GM19351 (cell line): ENCODE measurements at regions not wholly inside any gene's neighbourhood (a gene's known extent, or its start where the extent isn't known, plus 50 kb on each side); places are given as distances from the start of the nearest gene placed in this dataset.
"Not testable (repeated sequence)": the region's sequence is repeated elsewhere in the genome, so short reads cannot be mapped to it uniquely, and the experiment has no call there.

Experiments
- ATAC-seq: cut with Tn5 transposase; IDR thresholded peaks from one replicate; pipeline ENCODE4 v1.9.1; 2021; ENCODE audit warnings: mild to moderate bottlenecking, moderate library complexity; ENCODE audit not compliant: unreplicated experiment

DNA sequence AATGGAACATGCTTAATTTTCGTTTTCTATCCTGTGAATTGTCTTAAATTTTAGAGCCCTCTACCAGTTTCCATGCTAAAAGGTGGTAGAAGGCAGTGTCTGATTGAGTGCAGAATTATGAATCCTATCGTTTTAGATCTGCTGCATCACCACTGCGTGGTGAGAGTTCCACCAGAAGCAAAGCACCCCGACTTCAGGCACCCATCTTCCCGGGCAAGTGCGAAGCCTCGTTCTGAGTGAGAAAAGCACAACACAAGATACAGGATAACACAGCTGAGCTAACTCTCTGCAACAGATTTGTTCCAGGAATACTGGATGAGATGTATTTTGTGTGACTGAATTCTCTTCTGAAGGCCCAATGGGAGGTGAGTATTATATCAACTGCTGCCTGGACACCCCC lies 471.5 kb downstream of the EIPR1 start:
- no peak for ATAC-seq

DNA sequence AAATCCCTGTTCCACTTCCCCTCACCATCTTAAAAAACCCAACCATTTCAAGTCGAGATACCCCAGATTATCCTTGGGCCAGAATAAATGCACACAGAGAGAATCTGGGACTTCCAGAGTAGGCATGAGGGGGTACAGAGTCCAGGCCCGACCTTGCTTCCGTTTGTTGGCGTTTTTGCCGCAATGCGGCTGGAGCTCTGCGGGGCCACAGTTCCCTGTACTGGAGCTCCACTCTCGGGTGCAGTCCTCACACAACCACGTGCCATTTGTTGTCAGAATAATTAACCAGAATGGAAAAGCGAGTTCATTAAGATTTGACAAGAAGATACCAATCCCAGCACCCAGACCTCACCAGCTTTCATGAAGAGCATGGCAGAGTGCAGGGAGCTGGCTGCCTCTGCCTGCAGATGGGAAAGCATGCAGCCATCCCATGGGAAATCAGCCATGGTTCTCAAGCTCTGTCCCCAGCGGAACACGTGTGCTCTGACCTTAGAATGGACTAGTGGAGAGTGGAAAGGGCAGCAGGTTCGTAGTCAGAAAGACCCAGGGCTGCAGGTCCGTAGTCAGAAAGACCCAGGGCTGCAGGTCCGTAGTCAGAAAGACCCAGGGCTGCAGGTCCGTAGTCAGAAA lies 472.8 kb downstream of the EIPR1 start:
- ATAC-seq = no peak

DNA sequence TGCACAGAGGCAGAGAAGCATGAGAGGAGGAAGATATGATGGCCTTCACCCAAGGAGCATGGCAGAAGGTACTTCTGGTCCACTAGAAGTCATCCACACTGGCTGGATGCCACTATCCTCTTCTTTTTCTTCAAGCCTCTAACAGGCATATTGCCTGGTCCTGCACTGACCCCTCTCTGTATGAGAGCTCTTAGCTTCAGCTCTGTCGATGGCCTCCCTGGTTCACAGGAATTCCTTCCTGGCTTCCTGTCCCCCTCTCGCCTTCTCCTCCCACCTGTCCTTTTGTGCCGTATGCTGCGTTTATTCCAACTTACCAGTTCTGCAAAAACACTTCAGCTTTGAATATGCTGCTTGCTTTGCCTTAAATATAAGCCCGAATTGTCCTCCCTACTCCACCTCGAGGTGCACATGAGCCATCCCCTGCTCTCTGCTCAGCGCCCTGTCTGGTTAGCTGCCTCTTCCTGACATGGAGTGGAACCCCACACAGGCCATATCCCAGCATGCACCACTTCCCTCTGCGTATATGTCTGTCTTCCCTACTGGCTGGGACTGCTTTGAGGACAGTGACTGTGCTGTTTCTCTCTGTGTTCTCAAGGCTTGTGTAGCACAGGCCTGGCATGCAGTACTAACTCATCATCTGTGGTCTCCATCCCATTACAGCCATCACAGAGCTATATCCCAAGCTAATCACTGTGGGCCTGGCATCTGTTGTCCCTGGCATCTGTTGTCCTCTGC lies 474.9 kb downstream of the EIPR1 start:
- no peak for ATAC-seq

DNA sequence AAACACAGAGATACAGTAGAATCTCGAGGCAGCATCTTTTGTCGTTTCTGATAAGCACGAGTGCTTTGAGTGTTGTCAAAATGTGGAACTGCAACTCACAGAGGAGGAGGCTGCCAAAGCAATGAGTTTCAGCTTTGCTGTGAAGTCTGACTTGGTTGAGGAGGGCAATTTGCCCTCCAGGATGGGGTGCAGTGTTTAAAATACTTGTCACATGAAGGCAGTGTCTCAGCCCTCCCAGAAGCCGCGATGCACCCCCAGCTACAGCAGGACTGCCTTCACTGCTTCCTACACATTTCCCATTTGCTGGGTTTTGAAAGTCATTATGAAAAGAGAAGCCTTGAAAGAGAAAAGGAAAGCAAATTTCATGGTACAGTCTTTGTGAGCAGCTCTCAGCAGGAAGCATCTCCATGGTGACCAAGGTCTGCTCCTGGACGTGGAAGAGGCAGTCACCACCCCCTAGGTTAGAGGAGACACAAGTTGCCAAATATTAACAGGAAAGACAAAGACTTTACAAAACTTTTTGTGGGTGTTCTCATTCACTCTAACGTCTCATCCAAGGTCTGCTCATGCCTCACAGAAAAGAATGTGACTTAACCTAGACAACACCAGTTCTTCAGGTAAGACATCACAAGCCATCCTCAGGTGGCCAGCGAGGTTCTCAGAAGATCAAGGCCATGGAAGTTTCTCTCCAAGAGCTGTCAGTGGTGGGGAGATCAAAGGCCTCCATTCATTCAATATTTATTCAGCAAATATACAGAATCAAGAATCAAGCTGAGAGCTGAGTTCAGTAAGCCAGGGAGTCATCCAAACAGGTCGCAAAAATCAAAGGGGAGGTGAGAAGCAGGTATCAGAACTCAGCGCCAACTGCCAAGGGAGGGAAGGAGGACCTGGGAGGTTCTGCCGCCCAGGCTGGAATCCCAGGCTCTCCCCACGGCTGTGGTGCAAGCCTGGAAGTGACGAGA lies 476.0 kb downstream of the EIPR1 start:
- ATAC-seq = peak; percentile 83

DNA sequence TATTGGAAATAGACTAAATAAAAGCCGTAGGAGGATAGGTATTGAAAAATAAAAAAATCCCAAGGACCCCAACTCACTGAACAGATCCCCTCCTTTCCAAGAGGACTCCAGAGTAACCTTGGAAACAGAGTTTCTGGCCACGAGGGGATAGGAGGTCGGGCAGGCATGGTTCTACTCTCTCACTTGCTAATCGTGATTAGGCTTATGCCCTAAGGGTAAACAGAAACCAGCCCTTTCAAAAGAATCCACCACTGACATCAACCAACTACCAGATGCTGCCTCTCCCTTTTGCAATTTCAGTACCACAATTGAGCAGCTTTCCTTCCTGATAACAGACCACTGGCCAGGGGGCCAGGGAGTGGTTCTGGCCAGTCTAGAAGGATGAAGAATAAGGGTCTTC lies 477.8 kb downstream of the EIPR1 start:
- peak; percentile 15 for ATAC-seq

DNA sequence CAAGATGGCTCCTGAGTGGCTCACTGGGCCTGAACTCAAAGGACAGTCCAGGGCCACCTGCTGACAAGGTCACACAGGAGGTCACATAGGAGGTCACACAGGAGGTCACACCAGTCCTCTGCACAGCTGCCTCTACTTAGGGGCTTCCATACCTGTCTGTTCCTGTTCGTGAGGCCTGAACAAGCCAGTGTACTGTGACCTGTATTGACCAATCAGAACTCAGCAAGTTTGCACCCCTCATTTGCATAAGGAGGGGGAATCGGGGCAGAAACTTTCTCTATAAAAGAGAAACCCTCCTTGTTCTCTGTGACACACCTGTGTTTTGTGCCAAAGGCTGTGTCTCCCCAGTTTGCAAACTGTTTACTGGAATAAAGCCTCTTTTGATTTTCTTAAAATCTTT lies 478.9 kb downstream of the EIPR1 start:
- ATAC-seq = no peak

DNA sequence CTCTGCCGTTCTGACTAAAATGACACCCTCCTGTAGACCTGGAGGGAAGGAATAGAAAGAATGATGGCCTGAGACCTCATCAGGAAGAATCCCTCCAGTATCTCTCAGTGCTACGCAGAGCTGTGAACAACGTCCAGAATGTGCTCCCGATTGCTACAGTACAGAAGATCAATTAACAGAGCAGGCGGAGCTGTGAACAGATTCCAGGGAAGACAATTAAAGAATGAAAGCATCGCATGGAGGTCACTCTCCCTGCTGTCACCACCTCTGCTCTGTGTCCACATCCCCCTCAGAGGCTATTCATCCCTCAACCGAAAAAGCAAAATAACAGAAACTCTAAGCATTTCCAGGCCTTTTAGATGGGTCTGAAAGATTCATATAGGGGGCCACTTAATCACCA lies 481.0 kb downstream of the EIPR1 start:
- no peak for ATAC-seq

DNA sequence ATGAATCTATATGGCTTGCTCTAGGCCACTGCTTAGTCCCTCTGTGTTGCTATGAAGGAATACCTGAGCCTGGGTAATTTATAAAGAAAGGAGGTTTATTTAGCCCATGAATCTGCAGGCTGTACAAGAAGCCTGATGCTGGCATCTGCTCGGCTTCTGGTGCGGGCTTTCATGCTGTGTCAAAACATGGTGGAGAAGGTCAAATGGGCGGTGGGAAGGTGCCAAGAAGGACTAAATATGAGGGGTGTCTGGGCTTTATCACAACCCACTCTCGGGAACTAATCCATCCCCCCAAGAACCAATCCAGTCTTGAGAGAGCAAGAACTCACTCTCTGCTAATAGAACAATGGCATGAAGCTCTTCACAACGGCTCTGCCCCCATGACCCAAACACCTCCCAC lies 481.6 kb downstream of the EIPR1 start:
- no peak for ATAC-seq

DNA sequence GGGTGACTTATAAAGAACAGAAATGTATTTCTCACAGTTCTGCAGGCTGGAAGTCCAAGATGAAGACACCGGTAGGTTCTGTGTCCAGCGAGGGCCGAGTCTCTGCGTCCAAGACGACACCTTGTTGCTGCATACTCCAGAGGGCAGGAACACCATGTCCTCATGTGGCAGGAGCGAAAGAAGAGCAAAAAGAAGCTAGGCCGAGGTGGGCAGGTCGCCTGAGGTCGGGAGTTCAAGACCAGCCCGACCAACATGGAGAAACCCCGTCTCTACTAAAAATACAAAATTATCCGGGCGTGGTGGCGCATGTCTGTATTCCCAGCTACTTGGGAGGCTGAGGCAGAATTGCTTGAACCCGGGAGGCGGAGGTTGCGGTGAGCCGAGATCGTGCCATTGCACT lies 483.6 kb downstream of the EIPR1 start:
- not testable (repeated sequence) for ATAC-seq

DNA sequence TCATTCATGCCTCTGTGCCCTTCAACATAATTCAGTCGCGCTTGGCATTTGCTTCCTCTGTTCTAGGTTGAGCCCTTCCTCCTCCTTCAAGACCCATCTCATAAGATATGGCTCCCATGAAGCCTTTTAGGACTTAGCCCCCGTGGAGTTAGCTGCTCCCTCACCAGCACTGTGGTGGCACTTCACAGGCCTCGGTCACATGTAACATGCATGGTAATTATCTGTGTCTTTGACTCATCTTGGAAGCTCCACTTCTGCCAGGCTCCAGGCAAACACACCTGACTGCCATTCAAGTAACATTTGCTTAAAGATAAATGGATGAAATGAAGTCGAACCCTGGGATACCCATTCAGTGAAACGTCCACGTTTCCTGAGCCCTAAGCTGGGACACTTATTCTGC lies 484.7 kb downstream of the EIPR1 start:
- ATAC-seq = no peak

DNA sequence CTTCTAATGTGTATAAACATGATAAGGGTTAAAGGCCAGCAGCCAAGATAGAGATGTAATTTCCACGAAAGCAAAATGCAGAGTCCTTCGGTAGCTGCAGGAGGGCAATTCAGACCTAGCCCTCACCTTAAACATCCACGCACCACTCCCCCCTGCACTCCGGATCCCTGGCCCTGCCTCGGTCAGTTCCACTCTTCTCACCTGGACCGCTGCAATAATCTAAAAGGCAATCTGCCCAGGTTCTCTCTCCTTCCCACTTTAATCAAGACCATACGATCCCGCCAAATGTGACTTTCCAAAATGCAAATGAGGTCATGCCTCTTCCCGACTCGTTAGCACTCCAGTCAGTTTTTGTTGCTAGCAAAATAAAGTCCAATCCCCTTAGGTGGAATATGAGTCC lies 485.2 kb downstream of the EIPR1 start:
- no peak for ATAC-seq

DNA sequence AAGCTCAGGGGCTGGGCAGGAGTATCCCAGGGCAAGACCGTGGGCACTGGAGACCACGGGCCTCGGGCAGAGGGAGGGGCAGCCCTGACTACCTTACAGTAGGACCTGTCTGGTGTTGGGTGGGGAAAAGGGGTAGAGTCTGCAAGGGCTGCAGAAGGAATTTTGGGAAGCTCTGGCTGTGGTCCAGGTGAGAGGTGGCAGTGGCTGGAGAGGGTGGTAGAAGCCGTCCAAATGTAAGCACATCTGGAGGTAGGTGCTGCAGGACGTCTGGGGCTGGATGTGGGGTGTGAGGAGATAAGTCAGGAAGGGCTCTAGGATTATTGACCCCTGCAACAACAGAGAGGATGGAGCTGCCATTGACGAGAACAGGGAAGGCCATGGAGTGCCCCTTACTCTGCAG lies 486.7 kb downstream of the EIPR1 start:
- ATAC-seq = no peak

DNA sequence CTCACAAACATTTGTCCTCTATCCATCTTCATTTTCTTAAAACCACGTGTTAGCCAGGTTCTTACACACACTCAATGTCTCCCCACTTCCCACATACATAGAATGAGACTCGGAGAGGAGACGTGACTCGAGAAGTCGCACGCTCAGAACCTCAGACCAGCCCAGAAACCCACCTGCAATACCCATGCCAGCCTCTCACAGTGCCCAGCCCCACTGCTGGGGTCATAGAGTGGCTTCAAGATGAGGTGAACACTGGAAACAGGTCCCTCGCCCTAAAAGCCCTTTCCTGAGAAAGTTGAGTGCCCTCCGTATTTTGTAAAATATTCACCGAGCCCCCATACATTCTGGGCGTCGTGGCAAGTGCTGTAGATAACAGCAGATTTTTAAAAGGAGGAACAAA lies 487.4 kb downstream of the EIPR1 start:
- no peak for ATAC-seq

DNA sequence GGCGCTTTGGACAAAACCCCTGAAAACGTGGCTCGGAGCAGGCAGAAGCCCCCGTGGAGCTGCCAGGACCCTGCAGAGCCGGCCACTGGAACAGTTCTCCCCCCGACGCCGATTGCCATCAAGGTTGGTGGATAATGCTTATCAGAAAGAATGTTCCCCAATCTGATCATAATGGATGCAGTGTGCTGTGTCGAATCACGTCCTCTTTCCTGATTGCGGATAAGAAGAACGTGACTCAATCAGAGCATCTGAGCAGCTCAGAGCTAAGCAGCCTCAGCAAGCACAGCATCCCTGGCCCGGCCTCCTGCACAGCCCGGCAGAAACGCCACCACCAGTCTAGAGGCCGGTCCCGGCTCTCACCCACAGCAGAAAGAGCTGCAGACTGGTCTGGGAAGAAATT lies 488.0 kb downstream of the EIPR1 start:
- no peak for ATAC-seq

DNA sequence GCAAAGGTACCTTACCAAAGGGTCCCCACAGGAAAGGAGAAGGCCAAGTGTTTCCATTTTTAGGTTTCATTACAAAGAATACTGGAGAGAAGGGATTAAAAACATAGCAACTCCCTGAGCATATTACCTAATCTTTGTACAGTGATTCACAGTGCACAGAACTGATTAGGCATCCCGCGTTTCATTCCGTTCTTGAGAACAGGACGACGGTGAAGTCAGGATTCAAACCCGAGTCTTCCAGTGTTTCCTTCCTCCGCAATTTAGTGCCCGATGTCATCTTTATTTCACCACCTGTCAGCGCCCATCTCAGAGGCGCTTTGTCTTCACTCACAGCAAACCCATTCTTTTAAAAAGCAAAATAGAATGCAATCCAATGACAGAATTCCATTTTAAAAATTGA lies 488.5 kb downstream of the EIPR1 start:
- no peak for ATAC-seq

DNA sequence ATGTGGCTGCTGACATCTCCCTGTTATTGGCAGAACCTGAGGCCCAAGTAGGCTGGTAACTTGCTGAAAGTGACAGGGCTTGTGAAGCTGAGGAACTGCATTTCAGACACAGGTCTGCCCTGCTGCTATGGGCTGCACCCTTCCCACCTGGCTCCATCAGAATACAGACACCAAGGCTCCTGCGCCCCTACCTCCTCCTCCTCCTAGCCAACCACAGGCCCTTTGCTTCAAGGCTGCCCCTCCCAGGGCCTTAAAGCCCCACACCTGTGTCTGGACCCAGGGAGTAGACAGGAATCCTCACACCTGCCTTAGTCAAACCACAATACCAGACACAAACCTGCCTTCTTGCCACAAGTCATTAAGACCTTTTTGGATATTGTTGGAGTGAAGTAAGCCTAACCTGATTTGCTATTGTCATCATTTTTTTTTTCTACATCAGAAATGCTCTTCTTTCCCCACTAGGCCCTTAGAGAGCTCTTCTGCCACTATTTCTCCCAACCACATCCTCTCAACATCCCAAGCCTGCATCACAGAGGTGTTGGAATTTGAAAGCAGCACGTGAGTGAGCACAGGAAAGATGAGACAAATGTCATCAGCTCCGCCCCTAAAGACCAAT lies 489.7 kb downstream of the EIPR1 start:
- ATAC-seq = no peak

DNA sequence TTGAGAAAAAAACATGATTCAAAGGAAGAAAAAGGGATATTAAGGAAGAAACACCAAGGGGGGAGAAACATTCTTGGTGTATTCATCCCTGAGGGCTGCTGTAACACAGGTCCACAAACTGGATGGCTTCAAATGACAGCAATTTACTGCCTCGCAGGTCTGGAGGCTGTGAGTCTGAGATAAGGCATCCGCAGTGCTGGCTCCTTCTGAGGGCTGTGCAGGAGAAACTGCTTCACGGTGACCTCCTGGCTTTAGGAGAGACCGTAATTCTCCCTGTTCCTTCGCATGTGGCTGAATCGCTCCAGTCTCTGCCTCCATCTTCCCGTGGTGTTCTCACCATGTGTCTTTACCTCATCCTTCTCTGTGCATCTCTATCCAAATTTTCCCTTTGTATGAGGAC lies 490.7 kb downstream of the EIPR1 start:
- ATAC-seq = no peak

DNA sequence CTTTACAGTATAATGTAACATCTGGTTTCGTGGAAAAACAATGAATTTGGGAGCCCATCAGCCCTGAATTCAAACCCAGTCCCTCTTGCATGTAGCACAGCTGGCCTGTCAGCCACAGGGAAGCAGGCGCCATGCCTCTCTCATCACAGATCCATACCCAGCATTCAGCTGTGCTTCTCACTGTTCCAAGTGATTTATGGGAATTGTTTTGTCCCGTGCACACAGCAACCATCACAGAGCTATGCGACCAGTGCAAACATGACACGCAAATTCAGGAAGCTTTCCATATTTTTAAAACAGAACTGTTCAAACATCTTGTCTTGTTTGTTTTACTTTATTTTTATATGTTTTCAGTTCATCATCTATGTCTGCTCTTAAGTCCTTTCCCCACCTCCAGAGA lies 496.1 kb downstream of the EIPR1 start:
- no peak for ATAC-seq

DNA sequence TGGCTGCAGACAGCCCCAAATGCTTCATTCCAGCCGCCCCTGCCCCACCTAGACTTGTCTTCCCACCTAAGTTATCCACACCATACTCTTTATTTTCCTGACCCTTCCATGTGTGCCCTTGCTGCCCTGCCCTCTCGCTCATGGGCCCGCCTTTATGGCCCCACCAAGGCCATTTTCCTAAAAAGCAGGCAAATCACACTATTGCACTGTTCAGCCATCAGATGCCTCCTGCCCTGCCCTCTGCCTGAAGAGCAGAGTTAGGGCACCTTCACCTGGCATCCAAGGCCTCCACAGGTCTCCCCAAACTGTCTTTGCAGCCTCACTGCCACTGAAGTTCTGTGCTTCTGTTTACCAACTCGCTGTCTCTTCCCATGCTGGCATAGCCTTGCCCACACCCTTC lies 496.7 kb downstream of the EIPR1 start:
- no peak for ATAC-seq

DNA sequence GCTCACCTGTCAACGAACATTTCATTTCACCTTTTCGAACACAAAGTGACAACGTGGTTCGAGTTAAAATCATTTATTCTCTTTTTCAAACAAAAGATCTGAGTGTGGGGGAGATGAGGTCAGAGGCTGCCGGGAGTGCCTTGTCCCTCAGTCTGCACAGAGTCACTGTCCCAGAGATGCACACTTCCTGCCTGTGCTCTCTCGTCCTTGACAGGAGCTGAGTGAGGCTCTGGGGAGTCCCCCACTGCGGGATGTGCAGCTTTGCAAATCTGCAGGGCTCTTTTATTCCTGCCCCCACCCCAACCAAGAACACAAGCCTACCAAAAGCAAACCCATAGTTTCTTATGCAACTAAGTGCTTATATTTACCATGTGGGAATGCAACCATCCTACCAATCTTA lies 497.8 kb downstream of the EIPR1 start:
- peak; percentile 98 for ATAC-seq

DNA sequence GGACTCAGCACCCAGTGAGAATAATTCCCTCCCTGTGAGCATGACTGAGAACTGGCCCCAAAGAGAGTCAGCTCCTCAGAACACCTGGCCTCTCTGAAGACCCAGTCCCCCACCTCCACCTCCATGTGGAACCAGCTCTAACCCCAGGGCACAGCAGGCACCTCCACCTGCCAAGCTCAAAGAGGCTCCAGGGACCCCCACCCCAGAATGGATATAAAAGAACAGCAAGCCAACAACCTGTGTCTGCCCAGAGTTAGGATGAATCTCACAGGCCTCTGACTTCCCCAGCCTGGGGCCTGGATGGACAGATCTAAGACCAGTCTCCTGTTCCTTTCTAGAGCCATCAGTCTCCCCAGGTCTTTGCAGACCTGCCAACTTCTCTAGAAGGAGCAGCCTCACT lies 498.5 kb downstream of the EIPR1 start:
- no peak for ATAC-seq
